Hepatocyte (in vitro differentiated cells): ENCODE measurements at regions not wholly inside any gene's neighbourhood (a gene's known extent, or its start where the extent isn't known, plus 50 kb on each side); places are given as distances from the start of the nearest gene placed in this dataset.

Experiments
- DNase-seq: peaks from one replicate; pipeline ENCODE4 v3.0.0-alpha.2; 2016; ENCODE audit warnings: low spot score
- H2AFZ ChIP-seq: fragments of 200-600 bp; sonication (generic); 2 replicates; pipeline ENCODE4 v1.6.0; 2016; ENCODE audit warnings: antibody characterized with exemption, mild to moderate bottlenecking
- H3K27ac ChIP-seq: fragments of 200-600 bp; sonication (generic); 2 replicates; pipeline ENCODE4 v1.5.1; 2016; ENCODE audit warnings: mild to moderate bottlenecking
- H3K27me3 ChIP-seq: fragments of 200-600 bp; sonication (generic); 2 replicates; pipeline ENCODE4 v1.6.1; 2016
- H3K36me3 ChIP-seq: fragments of 200-600 bp; sonication (generic); replicated peaks from 2 replicates; pipeline ENCODE4 v1.5.1; 2016; ENCODE audit warnings: low read depth; ENCODE audit not compliant: insufficient read depth
- H3K4me1 ChIP-seq: fragments of 200-600 bp; sonication (generic); 2 replicates; pipeline ENCODE4 v1.5.1; 2016; ENCODE audit warnings: mild to moderate bottlenecking, moderate library complexity; ENCODE audit not compliant: insufficient read depth
- H3K4me2 ChIP-seq: fragments of 200-600 bp; sonication (generic); 2 replicates; pipeline ENCODE4 v1.6.0; 2016
- H3K4me3 ChIP-seq: fragments of 200-600 bp; sonication (generic); 2 replicates; pipeline ENCODE4 v1.5.1; 2016; ENCODE audit warnings: mild to moderate bottlenecking
- H3K79me2 ChIP-seq: fragments of 200-600 bp; sonication (generic); 2 replicates; pipeline ENCODE4 v1.6.0; 2017; ENCODE audit warnings: mild to moderate bottlenecking
- H3K9me2 ChIP-seq: fragments of 200-600 bp; sonication (generic); replicated peaks from 2 replicates; pipeline ENCODE4 v1.6.0; 2017; ENCODE audit warnings: mild to moderate bottlenecking; ENCODE audit not compliant: insufficient read depth
- H3K9me3 ChIP-seq: fragments of 200-600 bp; sonication (generic); 2 replicates; pipeline ENCODE4 v1.5.1; 2016; ENCODE audit warnings: low read depth, mild to moderate bottlenecking
- H4K20me1 ChIP-seq: fragments of 200-600 bp; sonication (generic); 2 replicates; pipeline ENCODE4 v1.6.0; 2016; ENCODE audit warnings: mild to moderate bottlenecking; ENCODE audit not compliant: insufficient read depth, poor library complexity, severe bottlenecking
- EZH2 ChIP-seq: fragments of 200-600 bp; sonication (generic); IDR thresholded peaks from 2 replicates; pipeline ENCODE4 v1.6.1; 2016; ENCODE audit warnings: antibody characterized with exemption, mild to moderate bottlenecking, borderline replicate concordance
- EZH2phosphoT487 ChIP-seq: fragments of 200-600 bp; sonication (generic); IDR thresholded peaks from one replicate; pipeline ENCODE4 v1.6.1; 2018; ENCODE audit warnings: antibody characterized with exemption, mild to moderate bottlenecking, low read depth, moderate library complexity; ENCODE audit not compliant: unreplicated experiment, severe bottlenecking
- WGBS: methylation state at CpG from one replicate; pipeline ENCODE4 v1.1.6; 2016; ENCODE audit warnings: low lambda C conversion rate; ENCODE audit errors: missing lambda C conversion rate; 5-methylcytosine and 5-hydroxymethylcytosine counted together
- TF ChIP-seq, protein P1 (sequence below): fragments of 200-600 bp; sonication (generic); IDR thresholded peaks from 2 replicates; pipeline ENCODE4 v1.5.1; 2016; ENCODE audit warnings: antibody characterized with exemption, mild to moderate bottlenecking; ENCODE audit not compliant: poor library complexity

DNA sequence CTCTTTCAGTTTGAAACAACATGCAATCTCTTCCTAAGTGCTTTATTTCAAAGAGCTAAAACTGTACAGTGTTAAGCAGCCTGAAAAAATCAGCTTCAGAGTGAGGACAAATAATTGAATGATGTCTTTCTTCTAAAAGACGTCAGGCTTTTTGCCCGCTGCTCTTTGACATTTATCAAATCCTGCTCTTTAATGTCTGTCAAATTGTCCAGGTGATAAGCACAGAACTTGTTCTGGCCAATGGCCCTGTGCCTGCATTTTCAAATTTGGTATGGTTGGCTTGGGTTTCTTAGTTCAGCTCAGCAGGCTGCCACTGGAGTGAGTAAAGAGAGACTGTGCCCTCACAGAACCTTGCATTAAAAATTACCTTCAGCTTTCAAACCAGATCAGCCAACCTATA is 712.9 kb upstream of the LCORL start:
- 53% methylated on average over 2 of the region's 2 CpGs for WGBS
- no peak for TF ChIP-seq EZH2
- TF ChIP-seq, protein P1, sequence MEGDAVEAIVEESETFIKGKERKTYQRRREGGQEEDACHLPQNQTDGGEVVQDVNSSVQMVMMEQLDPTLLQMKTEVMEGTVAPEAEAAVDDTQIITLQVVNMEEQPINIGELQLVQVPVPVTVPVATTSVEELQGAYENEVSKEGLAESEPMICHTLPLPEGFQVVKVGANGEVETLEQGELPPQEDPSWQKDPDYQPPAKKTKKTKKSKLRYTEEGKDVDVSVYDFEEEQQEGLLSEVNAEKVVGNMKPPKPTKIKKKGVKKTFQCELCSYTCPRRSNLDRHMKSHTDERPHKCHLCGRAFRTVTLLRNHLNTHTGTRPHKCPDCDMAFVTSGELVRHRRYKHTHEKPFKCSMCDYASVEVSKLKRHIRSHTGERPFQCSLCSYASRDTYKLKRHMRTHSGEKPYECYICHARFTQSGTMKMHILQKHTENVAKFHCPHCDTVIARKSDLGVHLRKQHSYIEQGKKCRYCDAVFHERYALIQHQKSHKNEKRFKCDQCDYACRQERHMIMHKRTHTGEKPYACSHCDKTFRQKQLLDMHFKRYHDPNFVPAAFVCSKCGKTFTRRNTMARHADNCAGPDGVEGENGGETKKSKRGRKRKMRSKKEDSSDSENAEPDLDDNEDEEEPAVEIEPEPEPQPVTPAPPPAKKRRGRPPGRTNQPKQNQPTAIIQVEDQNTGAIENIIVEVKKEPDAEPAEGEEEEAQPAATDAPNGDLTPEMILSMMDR = no peak
- no peak for TF ChIP-seq EZH2phosphoT487

DNA sequence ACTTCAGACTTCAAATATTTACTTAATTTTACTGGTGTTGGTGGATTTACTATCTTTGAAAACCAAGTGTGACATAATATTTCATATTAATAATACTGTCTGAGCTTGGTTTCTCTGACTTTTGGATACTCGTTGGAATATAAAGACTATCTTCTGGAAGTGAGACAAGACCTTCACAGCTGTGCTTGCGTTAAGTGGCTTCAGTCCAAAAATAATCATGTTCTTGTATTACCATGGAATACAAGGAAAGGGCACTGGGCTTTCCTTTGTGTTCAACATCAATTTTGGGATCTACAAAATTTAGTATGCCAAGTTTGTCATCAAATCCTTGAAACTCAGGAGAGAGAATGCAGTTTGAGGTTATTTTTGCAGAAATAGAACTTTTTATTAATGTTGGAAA is 712.4 kb upstream of the LCORL start:
- 66% methylated on average over 2 of the region's 2 CpGs for WGBS
- DNase-seq = no peak
- no peaks in the 10 kb centered on the region for H3K36me3 ChIP-seq

More for the DNA sequence above, 712.9 kb upstream of the LCORL start:
- no peaks in the 10 kb centered on the region for H3K79me2 ChIP-seq
- peak overlapping the region; percentile 4 for H3K27ac ChIP-seq
- H3K4me2 ChIP-seq = peak overlapping the region; percentile 30
- H3K9me2 ChIP-seq = no peaks in the 10 kb centered on the region
- H3K4me1 ChIP-seq = peaks cover 5% of the 10 kb centered on the region
- H3K9me3 ChIP-seq = no peaks in the 10 kb centered on the region
- no peak for DNase-seq
- H3K27me3 ChIP-seq = no peaks in the 10 kb centered on the region
- H2AFZ ChIP-seq = no peak overlapping the region
- no peaks in the 10 kb centered on the region for H3K36me3 ChIP-seq
- H3K4me3 ChIP-seq = no peak overlapping the region
- no peaks in the 10 kb centered on the region for H4K20me1 ChIP-seq

DNA sequence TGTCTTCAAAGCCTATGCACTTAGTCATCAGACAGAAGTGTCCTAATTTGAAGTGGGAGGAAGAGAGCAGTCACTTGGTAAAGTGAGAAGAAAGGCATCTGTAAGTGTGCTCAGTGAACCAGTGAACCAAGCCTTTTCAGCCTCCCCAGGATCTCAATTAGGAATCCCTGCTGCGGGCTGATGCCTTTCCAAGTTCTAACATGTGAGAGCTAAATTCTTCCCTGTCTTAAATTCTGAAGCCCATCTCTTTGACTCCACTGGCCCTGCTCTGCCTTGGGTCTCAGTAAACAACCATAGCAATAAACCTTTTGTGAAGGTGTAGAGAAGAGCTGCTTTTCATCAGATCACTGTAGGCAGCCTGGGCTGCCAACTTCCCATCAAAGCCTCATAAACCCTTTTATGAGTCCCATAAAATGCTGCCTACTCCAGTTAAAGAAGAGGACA is 701.2 kb upstream of the LCORL start:
- Histone ChIP-seq H3K36me3 (no peaks in the 10 kb centered on the region), H3K27me3 (no peaks in the 10 kb centered on the region), H3K4me3 (no peak overlapping the region), H3K9me2 (no peaks in the 10 kb centered on the region), H3K9me3 (no peaks in the 10 kb centered on the region), H3K27ac (no peak overlapping the region), H2AFZ (no peak overlapping the region), H3K4me2 (no peak overlapping the region), H3K4me1 (no peaks in the 10 kb centered on the region), H3K79me2 (no peaks in the 10 kb centered on the region), H4K20me1 (no peaks in the 10 kb centered on the region)
- TF ChIP-seq EZH2phosphoT487 = no peak
- TF ChIP-seq, protein P1 = no peak
- no peak for DNase-seq
- 31% methylated on average over 1 of the region's 1 CpG for WGBS

More for the DNA sequence above, 712.4 kb upstream of the LCORL start:
- Histone ChIP-seq H3K27me3 (no peaks in the 10 kb centered on the region), H3K9me3 (no peaks in the 10 kb centered on the region), H4K20me1 (no peaks in the 10 kb centered on the region), H3K4me3 (no peak overlapping the region), H3K4me2 (no peak overlapping the region), H3K4me1 (peaks cover 5% of the 10 kb centered on the region), H2AFZ (no peak overlapping the region), H3K9me2 (no peaks in the 10 kb centered on the region), H3K27ac (no peak overlapping the region), H3K79me2 (no peaks in the 10 kb centered on the region)
- TF ChIP-seq EZH2 = no peak
- TF ChIP-seq, protein P1 = no peak
- TF ChIP-seq EZH2phosphoT487 = no peak
